ENCODE measurements at regions not wholly inside any gene's neighbourhood (a gene's known extent, or its start where the extent isn't known, plus 50 kb on each side); places are given as distances from the start of the nearest gene placed in this dataset.
A peak's percentile ranks its signal among the peaks of the same experiment; 100 is the strongest.

DNA sequence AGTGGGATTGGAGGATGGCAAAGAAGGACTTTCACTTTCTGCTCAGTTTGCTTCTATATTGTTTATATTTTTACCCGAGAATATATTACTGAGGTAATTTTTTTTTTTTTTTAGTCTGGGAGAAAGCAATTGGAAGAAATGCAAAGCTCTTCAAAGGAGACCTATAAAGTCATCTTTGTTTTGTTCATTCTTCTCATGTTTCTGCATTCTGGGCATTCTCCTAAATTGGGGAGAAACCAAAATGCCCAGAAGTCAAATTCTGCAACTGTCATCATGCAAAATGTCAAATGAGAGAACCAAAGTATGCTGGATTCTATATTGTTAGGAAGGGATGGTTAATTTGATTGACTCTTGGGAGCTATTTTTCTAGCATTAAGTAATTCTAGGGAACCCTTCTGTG, 168.3 kb upstream of the TSC22D2 start:
- no peaks in the 10 kb centered on the region for H3K36me3 ChIP-seq (ENCODE audit: control insufficient read depth in 1 of 2, insufficient read depth in 2 of 2, low read length in 2 of 2)
- no peak overlapping the region for H3K4me3 ChIP-seq (replicated peaks in 1 of 2; ENCODE audit: low read depth in 1 of 2, low read length in 2 of 2)
- intact Hi-C loops (cut with micrococcal nuclease) = loop anchor here (1.0 to 2.0 kb wide), 2 partner anchors 169 to 256 kb away; partner anchors contain the start of gene TSC22D2
- H3K27ac ChIP-seq (ENCODE audit: low read depth, low read length) = no peak overlapping the region
- peak overlapping the region; percentile 83 for H2AFZ ChIP-seq (ENCODE audit: low read depth, low read length, poor library complexity, severe bottlenecking)
- no peak for DNase-seq (ENCODE audit: low read depth, low spot score)
- no peaks in the 10 kb centered on the region for H3K9me3 ChIP-seq (ENCODE audit: control insufficient read depth in 1 of 2, insufficient read depth in 1 of 2, low read depth in 1 of 2, low read length in 2 of 2)
- ChIA-PET POLR2A (interaction anchor here (1.2 kb wide), 1 partner anchor 256 kb away, joined by 3 read pairs; no protein-coding TSS in a partner anchor), CTCF (interaction anchor here (0.7 to 3.3 kb wide), 8 partner anchors 12 to 255 kb away, joined by 3 to 69 read pairs (median 4); no protein-coding TSS in a partner anchor), RAD21 (ENCODE audit: low non-redundant PET in 1 of 2, low total read pairs in 2 of 2, uncharacterized antibody in 2 of 2, unreplicated experiment in 2 of 2) (interaction anchor here (1.4 to 1.5 kb wide), 2 partner anchors 255 to 256 kb away, joined by 6 to 10 read pairs; no protein-coding TSS in a partner anchor)
- no peak overlapping the region for H3K4me2 ChIP-seq (ENCODE audit: low read length)
- no peaks in the 10 kb centered on the region for H3K27me3 ChIP-seq (ENCODE audit: insufficient read depth, low read length)
- H3K9ac ChIP-seq (ENCODE audit: low read length) = no peak overlapping the region
- ATAC-seq = no peak
- peaks cover 22 to 37% of the 10 kb centered on the region in 2 experiments for H3K4me1 ChIP-seq (ENCODE audit: control insufficient read depth in 1 of 2, insufficient read depth in 2 of 2, low read length in 2 of 2)
- no peaks in the 10 kb centered on the region for H3K9me2 ChIP-seq (ENCODE audit: insufficient read depth)
- TF ChIP-seq FOSL1 (IDR thresholded peaks at IDR 0.05; ENCODE audit: low read depth) (no peak), SP1 (IDR thresholded peaks at IDR 0.05; ENCODE audit: low read depth) (no peak), ELF1 (IDR thresholded peaks at IDR 0.05; ENCODE audit: borderline replicate concordance, low read depth) (no peak), EZH2phosphoT487 (IDR thresholded peaks at IDR 0.05; ENCODE audit: borderline replicate concordance) (no peak), TCF7L2 (IDR thresholded peaks at IDR 0.05; ENCODE audit: borderline replicate concordance, extremely low read depth, insufficient read depth, insufficient read length) (no peak), ZNF274 (IDR thresholded peaks at IDR 0.05; ENCODE audit: low read depth, low read length) (no peak), ZFX (IDR thresholded peaks at IDR 0.05) (no peak), SRF (IDR thresholded peaks at IDR 0.05; ENCODE audit: low read depth) (no peak), EZH2 (IDR thresholded peaks at IDR 0.05) (no peak), POLR2A (IDR thresholded peaks at IDR 0.05; ENCODE audit: borderline replicate concordance, extremely low read depth, insufficient read depth, insufficient read length) (no peak), YY1 (IDR thresholded peaks at IDR 0.05; ENCODE audit: extremely low read depth, insufficient replicate concordance, low read depth, low read length) (no peak), SIN3A (IDR thresholded peaks at IDR 0.05; ENCODE audit: low read depth) (no peak)
- TF ChIP-seq, protein P1, sequence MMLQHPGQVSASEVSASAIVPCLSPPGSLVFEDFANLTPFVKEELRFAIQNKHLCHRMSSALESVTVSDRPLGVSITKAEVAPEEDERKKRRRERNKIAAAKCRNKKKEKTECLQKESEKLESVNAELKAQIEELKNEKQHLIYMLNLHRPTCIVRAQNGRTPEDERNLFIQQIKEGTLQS (IDR thresholded peaks at IDR 0.05) = no peak
- TF ChIP-seq, protein P2, sequence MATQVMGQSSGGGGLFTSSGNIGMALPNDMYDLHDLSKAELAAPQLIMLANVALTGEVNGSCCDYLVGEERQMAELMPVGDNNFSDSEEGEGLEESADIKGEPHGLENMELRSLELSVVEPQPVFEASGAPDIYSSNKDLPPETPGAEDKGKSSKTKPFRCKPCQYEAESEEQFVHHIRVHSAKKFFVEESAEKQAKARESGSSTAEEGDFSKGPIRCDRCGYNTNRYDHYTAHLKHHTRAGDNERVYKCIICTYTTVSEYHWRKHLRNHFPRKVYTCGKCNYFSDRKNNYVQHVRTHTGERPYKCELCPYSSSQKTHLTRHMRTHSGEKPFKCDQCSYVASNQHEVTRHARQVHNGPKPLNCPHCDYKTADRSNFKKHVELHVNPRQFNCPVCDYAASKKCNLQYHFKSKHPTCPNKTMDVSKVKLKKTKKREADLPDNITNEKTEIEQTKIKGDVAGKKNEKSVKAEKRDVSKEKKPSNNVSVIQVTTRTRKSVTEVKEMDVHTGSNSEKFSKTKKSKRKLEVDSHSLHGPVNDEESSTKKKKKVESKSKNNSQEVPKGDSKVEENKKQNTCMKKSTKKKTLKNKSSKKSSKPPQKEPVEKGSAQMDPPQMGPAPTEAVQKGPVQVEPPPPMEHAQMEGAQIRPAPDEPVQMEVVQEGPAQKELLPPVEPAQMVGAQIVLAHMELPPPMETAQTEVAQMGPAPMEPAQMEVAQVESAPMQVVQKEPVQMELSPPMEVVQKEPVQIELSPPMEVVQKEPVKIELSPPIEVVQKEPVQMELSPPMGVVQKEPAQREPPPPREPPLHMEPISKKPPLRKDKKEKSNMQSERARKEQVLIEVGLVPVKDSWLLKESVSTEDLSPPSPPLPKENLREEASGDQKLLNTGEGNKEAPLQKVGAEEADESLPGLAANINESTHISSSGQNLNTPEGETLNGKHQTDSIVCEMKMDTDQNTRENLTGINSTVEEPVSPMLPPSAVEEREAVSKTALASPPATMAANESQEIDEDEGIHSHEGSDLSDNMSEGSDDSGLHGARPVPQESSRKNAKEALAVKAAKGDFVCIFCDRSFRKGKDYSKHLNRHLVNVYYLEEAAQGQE (IDR thresholded peaks at IDR 0.05; ENCODE audit: low read depth) = no peak
- TF ChIP-seq, protein P3, sequence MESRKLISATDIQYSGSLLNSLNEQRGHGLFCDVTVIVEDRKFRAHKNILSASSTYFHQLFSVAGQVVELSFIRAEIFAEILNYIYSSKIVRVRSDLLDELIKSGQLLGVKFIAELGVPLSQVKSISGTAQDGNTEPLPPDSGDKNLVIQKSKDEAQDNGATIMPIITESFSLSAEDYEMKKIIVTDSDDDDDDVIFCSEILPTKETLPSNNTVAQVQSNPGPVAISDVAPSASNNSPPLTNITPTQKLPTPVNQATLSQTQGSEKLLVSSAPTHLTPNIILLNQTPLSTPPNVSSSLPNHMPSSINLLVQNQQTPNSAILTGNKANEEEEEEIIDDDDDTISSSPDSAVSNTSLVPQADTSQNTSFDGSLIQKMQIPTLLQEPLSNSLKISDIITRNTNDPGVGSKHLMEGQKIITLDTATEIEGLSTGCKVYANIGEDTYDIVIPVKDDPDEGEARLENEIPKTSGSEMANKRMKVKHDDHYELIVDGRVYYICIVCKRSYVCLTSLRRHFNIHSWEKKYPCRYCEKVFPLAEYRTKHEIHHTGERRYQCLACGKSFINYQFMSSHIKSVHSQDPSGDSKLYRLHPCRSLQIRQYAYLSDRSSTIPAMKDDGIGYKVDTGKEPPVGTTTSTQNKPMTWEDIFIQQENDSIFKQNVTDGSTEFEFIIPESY (IDR thresholded peaks at IDR 0.05; ENCODE audit: extremely low read depth, insufficient replicate concordance, low read length) = no peak
- no TSS peak for BruUV-seq (replicated peaks)
- no peaks in the 10 kb centered on the region for H3K79me2 ChIP-seq (ENCODE audit: insufficient read depth, low read length)
- no peaks in the 10 kb centered on the region for H4K20me1 ChIP-seq (ENCODE audit: insufficient read depth)

Measured in HCT116 (cell line).